ENCODE measurements at regions not wholly inside any gene's neighbourhood (a gene's known extent, or its start where the extent isn't known, plus 50 kb on each side); places are given as distances from the start of the nearest gene placed in this dataset.

DNA sequence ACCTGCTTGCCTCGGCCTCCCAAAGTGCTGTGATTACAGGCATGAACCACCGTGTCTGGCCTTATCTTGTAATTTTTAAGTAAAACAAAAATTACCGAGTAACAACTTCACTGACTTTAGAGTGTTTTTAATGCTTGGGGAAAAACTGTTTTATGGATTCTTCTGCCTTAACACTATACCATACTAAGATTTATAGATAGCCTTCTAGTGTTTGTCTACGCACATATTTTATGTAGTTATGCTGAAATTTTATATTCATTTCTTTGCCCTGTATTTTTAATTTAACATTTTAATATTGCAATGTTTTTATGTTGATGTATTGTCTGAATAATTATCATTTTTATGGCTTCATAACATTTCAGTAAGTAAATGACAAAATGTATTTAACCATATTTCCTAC lies 96.4 kb upstream of the FTMT start:
- Histone ChIP-seq H4K20me1 (ENCODE audit: insufficient read depth, low read length) (no peaks in the 10 kb centered on the region), H3K27me3 (ENCODE audit: control insufficient read depth in 1 of 2, insufficient read depth in 2 of 2, low read length in 2 of 2) (no peaks in the 10 kb centered on the region), H3K27ac (ENCODE audit: extremely low read length, insufficient read depth, low read length) (no peak overlapping the region), H3K9ac (ENCODE audit: insufficient read depth, low read depth, low read length) (no peak overlapping the region), H3K79me2 (ENCODE audit: insufficient read depth, low read length) (no peaks in the 10 kb centered on the region), H2AFZ (ENCODE audit: low read length) (no peak overlapping the region), H3K4me3 (replicated peaks in 1 of 3; ENCODE audit: insufficient read depth in 1 of 3, low read depth in 2 of 3, low read length in 3 of 3) (no peak overlapping the region), H3K4me2 (ENCODE audit: low read depth, low read length) (no peak overlapping the region), H3K9me3 (ENCODE audit: low read length) (no peaks in the 10 kb centered on the region), H3K36me3 (replicated peaks in 1 of 2; ENCODE audit: control insufficient read depth in 1 of 2, insufficient read depth in 2 of 2, low read length in 2 of 2) (no peaks in the 10 kb centered on the region), H3K4me1 (ENCODE audit: insufficient read depth, low read length) (no peaks in the 10 kb centered on the region)
- whole genome bisulfite sequencing (ENCODE audit: low lambda C conversion rate), result 38% methylated on average over 4 of the region's 4 CpGs
- DNase-seq (ENCODE audit: low spot score) (no peak), ATAC-seq (no peak), FAIRE-seq (no peak)
- intact Hi-C loops (cut with micrococcal nuclease; ENCODE audit: unreplicated experiment) (no loop called here), in situ Hi-C loops (cut with HindIII; ENCODE audit: extremely low pct_ligation_motif_present, low pct_unique_long_range_greater_than_20kb) (no loop called here)
- no peak for TF ChIP-seq EZH2 (conservative IDR thresholded peaks at IDR 0.05; ENCODE audit: low read depth, low read length)
- no peak for TF ChIP-seq ZNF331 (CRISPR knock-in tag; IDR thresholded peaks at IDR 0.05)
- TF ChIP-seq HCFC1 (IDR thresholded peaks at IDR 0.05; ENCODE audit: low read depth, low read length), result no peak
- TF ChIP-seq, protein P1, sequence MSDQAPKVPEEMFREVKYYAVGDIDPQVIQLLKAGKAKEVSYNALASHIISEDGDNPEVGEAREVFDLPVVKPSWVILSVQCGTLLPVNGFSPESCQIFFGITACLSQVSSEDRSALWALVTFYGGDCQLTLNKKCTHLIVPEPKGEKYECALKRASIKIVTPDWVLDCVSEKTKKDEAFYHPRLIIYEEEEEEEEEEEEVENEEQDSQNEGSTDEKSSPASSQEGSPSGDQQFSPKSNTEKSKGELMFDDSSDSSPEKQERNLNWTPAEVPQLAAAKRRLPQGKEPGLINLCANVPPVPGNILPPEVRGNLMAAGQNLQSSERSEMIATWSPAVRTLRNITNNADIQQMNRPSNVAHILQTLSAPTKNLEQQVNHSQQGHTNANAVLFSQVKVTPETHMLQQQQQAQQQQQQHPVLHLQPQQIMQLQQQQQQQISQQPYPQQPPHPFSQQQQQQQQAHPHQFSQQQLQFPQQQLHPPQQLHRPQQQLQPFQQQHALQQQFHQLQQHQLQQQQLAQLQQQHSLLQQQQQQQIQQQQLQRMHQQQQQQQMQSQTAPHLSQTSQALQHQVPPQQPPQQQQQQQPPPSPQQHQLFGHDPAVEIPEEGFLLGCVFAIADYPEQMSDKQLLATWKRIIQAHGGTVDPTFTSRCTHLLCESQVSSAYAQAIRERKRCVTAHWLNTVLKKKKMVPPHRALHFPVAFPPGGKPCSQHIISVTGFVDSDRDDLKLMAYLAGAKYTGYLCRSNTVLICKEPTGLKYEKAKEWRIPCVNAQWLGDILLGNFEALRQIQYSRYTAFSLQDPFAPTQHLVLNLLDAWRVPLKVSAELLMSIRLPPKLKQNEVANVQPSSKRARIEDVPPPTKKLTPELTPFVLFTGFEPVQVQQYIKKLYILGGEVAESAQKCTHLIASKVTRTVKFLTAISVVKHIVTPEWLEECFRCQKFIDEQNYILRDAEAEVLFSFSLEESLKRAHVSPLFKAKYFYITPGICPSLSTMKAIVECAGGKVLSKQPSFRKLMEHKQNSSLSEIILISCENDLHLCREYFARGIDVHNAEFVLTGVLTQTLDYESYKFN (CRISPR knock-in tag; conservative IDR thresholded peaks at IDR 0.05), result no peak
- no peak for TF ChIP-seq CHCHD3 (CRISPR knock-in tag; IDR thresholded peaks at IDR 0.05)
- TF ChIP-seq, protein P2, sequence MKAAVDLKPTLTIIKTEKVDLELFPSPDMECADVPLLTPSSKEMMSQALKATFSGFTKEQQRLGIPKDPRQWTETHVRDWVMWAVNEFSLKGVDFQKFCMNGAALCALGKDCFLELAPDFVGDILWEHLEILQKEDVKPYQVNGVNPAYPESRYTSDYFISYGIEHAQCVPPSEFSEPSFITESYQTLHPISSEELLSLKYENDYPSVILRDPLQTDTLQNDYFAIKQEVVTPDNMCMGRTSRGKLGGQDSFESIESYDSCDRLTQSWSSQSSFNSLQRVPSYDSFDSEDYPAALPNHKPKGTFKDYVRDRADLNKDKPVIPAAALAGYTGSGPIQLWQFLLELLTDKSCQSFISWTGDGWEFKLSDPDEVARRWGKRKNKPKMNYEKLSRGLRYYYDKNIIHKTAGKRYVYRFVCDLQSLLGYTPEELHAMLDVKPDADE (CRISPR knock-in tag; IDR thresholded peaks at IDR 0.05), result no peak
- TF ChIP-seq SETDB1 (CRISPR knock-in tag; IDR thresholded peaks at IDR 0.05; ENCODE audit: borderline replicate concordance), result no peak
- TF ChIP-seq, protein P3, sequence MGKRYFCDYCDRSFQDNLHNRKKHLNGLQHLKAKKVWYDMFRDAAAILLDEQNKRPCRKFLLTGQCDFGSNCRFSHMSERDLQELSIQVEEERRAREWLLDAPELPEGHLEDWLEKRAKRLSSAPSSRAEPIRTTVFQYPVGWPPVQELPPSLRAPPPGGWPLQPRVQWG (CRISPR knock-in tag; IDR thresholded peaks at IDR 0.05; ENCODE audit: borderline replicate concordance, low read depth), result no peak
- TF ChIP-seq, protein P4, sequence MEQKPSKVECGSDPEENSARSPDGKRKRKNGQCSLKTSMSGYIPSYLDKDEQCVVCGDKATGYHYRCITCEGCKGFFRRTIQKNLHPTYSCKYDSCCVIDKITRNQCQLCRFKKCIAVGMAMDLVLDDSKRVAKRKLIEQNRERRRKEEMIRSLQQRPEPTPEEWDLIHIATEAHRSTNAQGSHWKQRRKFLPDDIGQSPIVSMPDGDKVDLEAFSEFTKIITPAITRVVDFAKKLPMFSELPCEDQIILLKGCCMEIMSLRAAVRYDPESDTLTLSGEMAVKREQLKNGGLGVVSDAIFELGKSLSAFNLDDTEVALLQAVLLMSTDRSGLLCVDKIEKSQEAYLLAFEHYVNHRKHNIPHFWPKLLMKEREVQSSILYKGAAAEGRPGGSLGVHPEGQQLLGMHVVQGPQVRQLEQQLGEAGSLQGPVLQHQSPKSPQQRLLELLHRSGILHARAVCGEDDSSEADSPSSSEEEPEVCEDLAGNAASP (CRISPR knock-in tag; IDR thresholded peaks at IDR 0.05; ENCODE audit: borderline replicate concordance), result no peak
- BruUV-seq (replicated peaks), result no TSS peak
- CTCF ChIA-PET (ENCODE audit: low intra/inter-chr PET ratio, low total read pairs), result no interaction called here
- POLR2A ChIA-PET, result no interaction called here
